HUES6 (cell line): ENCODE measurements at regions not wholly inside any gene's neighbourhood (a gene's known extent, or its start where the extent isn't known, plus 50 kb on each side); places are given as distances from the start of the nearest gene placed in this dataset.

Experiments used
- H3K27ac ChIP-seq: 2 replicates; pipeline ENCODE4 v1.7.0; 2013; ENCODE audit warnings: low read depth, mild to moderate bottlenecking, low read length, inconsistent platforms
- H3K27me3 ChIP-seq: 2 replicates; pipeline ENCODE4 v1.6.1; 2013; ENCODE audit warnings: low read length; ENCODE audit not compliant: control insufficient read depth, insufficient read depth
- H3K36me3 ChIP-seq: 2 replicates; pipeline ENCODE4 v1.6.1; 2013; ENCODE audit warnings: low read length; ENCODE audit not compliant: control insufficient read depth, insufficient read depth
- H3K4me1 ChIP-seq: 2 replicates; pipeline ENCODE4 v1.6.1; 2013; ENCODE audit warnings: low read length; ENCODE audit not compliant: control insufficient read depth, insufficient read depth
- H3K4me3 ChIP-seq: 2 replicates; pipeline ENCODE4 v1.5.1; 2013; ENCODE audit warnings: low read depth, low read length
- H3K9ac ChIP-seq: one replicate; pipeline ENCODE4 v1.6.1; 2013; ENCODE audit warnings: mild to moderate bottlenecking, low read length
- H3K9me3 ChIP-seq: 2 replicates; pipeline ENCODE4 v1.6.1; 2013; ENCODE audit warnings: low read depth, low read length; ENCODE audit not compliant: control insufficient read depth, insufficient read depth

DNA sequence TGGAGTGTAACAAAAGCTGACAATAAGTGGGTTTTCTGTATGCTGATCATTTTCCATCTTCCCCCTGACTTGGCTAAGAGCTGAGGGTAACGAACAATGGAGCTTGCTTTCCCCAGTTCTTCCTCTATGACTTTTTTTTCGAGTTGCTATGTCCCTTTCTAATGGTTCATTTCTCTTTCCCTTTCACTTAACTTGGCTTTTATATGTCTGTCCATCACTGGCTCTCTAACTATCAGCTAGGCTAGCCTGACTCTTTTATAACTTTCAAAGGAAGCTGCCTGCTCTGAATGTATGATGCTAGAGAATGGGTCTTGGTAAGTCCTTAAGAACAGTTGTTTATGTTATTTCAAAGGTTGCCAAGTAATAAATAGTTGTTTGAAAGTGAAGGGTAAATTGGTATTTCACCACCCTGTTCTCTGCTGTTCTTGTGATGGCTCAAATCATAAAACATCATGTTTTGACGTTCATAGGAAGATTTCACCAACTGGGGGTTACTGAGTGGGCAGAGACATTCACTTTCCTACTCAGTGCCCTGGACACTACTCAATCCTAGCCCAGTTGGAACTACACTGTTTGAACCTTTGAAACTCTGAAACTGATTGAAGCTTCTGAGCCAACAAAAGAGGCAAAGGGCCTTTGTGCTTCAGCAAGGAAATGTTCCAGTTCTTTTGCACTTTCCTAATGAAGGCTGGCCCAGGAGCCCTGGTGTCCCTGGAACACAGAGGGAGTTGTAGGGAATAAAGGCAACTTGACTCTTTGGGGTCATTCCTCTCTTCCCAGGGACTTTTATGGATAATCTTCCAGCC is 85.4 kb upstream of the PHYHIPL start:
- Histone ChIP-seq H3K4me1 (no peaks in the 10 kb centered on the region), H3K36me3 (no peaks in the 10 kb centered on the region), H3K9me3 (no peaks in the 10 kb centered on the region), H3K27me3 (no peaks in the 10 kb centered on the region), H3K9ac (no peak overlapping the region), H3K4me3 (no peak overlapping the region), H3K27ac (no peak overlapping the region)

DNA sequence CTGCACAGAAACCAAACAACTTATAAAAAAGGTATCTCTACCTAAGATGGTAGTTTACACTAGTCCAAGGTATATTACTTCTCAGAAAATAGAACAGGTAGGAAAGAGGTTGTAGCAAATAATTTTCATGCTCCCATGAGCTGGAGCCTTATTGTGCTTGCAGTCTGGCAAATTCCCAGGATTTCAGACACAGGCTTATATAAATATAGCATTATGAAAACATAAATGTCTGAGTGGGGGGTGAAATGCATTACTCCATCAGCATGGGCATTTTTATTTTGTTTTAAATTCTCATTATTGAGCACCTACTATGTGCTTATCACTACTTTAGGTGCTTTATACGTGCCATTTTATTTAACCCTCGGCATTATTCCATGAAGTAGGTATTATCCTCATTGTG is 83.0 kb upstream of the PHYHIPL start:
- no peak overlapping the region for H3K4me3 ChIP-seq
- H3K9ac ChIP-seq, result no peak overlapping the region
- H3K27ac ChIP-seq, result no peak overlapping the region
- H3K36me3 ChIP-seq, result no peaks in the 10 kb centered on the region
- H3K4me1 ChIP-seq, result no peaks in the 10 kb centered on the region
- H3K27me3 ChIP-seq, result no peaks in the 10 kb centered on the region
- no peaks in the 10 kb centered on the region for H3K9me3 ChIP-seq

DNA sequence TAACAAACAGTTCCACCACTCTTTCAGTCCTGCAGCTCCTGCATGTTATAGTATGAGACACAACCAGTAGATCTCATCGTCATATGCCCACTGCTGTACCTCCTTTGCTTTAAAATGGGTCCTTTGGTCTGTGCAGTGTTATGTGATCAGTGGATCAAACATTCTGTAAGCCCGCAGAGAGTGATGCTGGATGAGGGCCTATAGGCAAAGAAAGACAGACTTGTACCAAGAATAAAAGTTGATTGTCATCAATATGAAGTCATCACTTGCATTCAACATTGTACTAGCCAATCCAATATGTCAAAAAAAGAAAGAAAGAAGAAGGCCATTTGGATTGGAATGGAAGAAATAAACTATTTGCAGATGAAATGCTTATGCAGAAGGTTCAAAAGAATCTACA is 79.8 kb upstream of the PHYHIPL start:
- Histone ChIP-seq H3K9me3 (no peaks in the 10 kb centered on the region), H3K36me3 (no peaks in the 10 kb centered on the region), H3K4me3 (no peak overlapping the region), H3K4me1 (no peaks in the 10 kb centered on the region), H3K9ac (no peak overlapping the region), H3K27ac (no peak overlapping the region), H3K27me3 (no peaks in the 10 kb centered on the region)

DNA sequence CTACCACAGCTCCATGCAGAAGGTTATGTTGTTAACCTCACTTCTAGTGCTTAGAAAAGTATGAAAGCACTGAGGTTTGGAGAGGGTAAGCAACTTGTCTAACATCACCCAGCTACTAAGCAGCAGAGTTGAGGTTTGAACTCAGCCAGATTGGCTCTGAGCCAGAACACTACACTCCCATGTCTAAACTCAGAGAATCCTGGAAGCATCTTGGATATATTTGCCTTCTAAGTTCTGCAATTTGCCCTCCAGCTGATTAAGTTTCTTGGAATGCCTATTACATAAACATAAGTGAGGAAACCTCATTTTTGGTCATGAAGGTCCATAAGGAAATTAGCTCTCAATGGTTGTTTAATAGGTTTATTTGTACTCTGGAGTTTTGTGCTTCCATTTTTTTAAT is 78.1 kb upstream of the PHYHIPL start:
- Histone ChIP-seq H3K36me3 (no peaks in the 10 kb centered on the region), H3K27me3 (no peaks in the 10 kb centered on the region), H3K9me3 (no peaks in the 10 kb centered on the region), H3K9ac (no peak overlapping the region), H3K27ac (no peak overlapping the region), H3K4me1 (no peaks in the 10 kb centered on the region), H3K4me3 (no peak overlapping the region)

DNA sequence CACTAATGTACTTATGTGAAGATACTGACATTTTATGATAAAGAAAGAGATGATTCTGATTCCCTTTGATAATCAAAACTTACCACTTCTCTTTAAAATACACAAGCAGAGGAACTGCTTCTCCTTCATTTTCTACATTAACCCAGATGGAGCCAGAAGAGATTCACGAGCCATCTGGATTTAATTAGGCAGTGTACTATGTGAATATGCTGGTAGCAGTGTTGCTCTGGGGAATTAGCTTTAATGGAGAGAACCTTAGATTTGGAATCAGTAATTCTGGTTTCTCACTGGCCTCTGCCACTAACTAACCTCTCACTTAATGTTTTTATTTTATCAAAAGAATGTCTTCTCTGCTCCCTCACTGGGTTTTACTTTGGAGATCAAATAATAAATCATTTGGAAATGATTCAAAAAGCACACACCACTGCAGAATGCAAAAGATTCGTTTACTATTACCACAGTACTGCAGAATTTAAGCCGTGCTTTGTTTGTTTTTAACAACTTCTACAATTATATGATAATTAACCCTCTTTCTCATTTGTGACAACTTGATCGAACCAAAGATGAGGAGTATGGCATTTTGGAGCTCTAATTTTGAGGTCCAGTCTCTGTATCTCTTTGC is 77.5 kb upstream of the PHYHIPL start:
- Histone ChIP-seq H3K9ac (no peak overlapping the region), H3K27me3 (no peaks in the 10 kb centered on the region), H3K4me1 (no peaks in the 10 kb centered on the region), H3K4me3 (no peak overlapping the region), H3K9me3 (no peaks in the 10 kb centered on the region), H3K36me3 (no peaks in the 10 kb centered on the region), H3K27ac (no peak overlapping the region)

DNA sequence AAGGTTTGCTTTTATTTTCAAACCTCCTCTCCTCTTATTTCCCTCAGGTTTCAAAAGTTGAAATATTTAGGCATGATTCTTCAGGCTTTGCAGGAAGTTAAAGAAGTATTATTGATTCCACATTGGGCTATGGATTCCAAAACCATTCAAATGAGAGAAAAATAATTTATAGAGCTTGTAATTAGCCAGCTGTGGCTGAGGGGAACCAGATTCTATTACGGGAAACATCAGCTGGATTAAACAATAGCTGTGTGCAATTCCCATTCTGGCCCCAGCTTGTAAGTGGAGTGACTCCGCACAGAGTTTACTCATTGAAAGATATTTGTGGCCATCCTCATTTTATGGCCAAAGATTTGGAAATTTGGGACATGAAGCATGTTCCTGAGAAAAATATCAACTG is 77.0 kb upstream of the PHYHIPL start:
- H3K9ac ChIP-seq, result no peak overlapping the region
- no peaks in the 10 kb centered on the region for H3K36me3 ChIP-seq
- H3K4me3 ChIP-seq, result no peak overlapping the region
- H3K9me3 ChIP-seq, result no peaks in the 10 kb centered on the region
- H3K27ac ChIP-seq, result no peak overlapping the region
- H3K27me3 ChIP-seq, result no peaks in the 10 kb centered on the region
- no peaks in the 10 kb centered on the region for H3K4me1 ChIP-seq

DNA sequence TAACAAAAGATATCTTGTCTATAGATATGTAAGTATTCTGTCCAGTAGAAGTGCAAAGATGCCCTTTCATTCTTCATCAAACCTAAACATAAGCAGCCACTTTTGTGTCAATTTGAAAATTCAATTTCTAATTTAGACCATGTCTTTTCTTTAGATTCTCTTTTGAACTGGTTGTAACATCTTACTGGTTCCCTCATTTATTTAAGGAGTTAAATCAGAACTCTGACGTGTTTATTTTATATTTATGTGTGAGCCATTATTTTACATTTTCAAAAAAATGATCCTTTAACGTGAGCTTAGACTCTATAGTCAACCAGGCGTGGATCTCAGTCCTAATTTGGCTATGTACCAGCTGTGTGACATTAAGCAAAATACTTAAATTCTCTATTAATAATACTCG is 74.0 kb upstream of the PHYHIPL start:
- Histone ChIP-seq H3K9ac (no peak overlapping the region), H3K27me3 (no peaks in the 10 kb centered on the region), H3K4me3 (no peak overlapping the region), H3K27ac (no peak overlapping the region), H3K4me1 (no peaks in the 10 kb centered on the region), H3K9me3 (no peaks in the 10 kb centered on the region), H3K36me3 (no peaks in the 10 kb centered on the region)

DNA sequence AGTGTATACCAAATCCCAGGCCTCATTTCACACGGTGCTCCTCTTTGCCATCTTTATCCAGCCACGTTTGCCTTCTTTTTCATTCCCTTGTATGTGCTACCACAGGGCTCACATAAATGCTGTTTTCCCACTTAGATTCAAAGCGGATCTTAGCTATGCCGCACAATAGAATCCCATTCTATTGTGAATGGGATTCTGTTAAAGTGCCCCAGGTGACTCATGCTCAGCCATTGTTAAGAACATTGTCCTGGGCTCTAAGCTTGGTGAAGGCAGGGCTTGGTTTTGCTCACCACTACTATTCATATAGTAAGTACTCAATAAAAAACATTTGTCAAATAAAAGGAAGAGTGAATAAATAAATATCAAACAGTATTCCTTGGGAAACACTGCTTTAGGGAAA is 72.3 kb upstream of the PHYHIPL start:
- no peak overlapping the region for H3K27ac ChIP-seq
- H3K36me3 ChIP-seq, result no peaks in the 10 kb centered on the region
- no peak overlapping the region for H3K4me3 ChIP-seq
- no peak overlapping the region for H3K9ac ChIP-seq
- no peaks in the 10 kb centered on the region for H3K9me3 ChIP-seq
- no peaks in the 10 kb centered on the region for H3K27me3 ChIP-seq
- no peaks in the 10 kb centered on the region for H3K4me1 ChIP-seq

DNA sequence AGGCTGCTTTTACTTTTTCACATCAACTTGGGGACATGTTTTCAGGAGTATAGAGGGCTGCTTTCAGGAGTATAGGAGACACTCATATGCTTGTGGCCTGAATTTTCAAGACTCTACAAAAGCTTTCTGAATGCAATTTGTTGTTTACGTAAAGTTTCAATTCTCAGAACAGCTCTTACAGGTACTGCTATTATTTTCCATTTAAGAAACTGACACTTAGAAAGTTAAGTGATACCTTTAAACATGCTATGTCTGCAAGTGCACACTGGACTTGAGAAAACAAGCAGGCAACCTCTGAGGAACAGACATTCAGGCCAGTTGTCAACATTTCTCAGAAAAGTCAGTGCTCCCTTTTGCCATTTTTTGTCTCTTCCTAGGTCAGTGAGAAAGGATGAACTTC is 70.0 kb upstream of the PHYHIPL start:
- Histone ChIP-seq H3K27ac (no peak overlapping the region), H3K36me3 (no peaks in the 10 kb centered on the region), H3K9me3 (no peaks in the 10 kb centered on the region)

DNA sequence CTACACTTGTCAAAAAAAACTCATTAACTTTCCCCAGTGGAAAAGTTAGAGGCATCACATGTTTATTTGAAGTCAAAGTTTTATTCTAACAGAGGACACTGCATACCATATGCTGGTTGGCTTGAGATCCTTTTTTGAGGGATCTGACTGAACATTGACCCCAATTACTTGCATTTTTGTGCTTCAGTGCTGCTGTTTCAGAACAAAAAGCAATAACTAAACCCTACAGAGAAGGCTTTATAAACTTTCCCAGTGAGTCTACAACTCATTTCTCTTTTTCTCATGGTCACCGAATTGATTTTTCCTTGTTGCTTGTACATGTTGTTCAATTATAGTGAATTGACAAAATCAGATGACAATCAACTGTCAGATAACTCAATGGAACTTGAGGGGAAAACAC is 69.3 kb upstream of the PHYHIPL start:
- no peaks in the 10 kb centered on the region for H3K4me1 ChIP-seq

More for the DNA sequence above, 70.0 kb upstream of the PHYHIPL start:
- Histone ChIP-seq H3K4me3 (no peak overlapping the region), H3K9ac (no peak overlapping the region), H3K4me1 (no peaks in the 10 kb centered on the region), H3K27me3 (no peaks in the 10 kb centered on the region)

DNA sequence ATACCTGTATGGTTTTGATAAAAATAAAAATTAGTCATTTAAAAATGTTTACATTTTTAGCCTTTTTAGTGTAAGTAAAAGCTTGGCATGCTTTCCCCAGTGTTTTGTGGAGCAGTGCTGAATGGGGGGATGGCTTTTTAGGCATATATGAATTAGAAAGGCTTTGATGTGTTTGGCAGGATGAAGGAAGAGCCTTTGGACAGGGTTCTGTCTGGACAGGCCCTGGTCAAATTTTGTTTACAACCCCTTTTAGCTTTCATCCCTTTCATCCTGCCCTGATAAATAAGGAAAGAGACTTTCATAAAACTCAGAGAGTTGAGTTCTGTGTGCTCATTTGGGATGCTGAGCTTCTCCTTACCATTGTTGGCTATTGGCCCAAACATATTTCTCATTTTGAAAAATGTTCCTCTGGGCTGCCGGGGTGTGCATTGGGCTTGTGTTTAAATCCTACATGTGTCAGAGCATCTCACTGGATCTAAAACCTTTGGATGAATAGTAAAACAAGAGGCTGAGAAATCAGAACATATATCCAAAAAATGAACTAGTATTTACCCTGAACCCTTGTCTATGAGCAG is 68.1 kb upstream of the PHYHIPL start:
- Histone ChIP-seq H3K27ac (no peak overlapping the region), H3K9ac (no peak overlapping the region), H3K27me3 (no peaks in the 10 kb centered on the region), H3K4me3 (no peak overlapping the region), H3K9me3 (no peaks in the 10 kb centered on the region), H3K4me1 (no peaks in the 10 kb centered on the region), H3K36me3 (no peaks in the 10 kb centered on the region)

More for the DNA sequence above, 69.3 kb upstream of the PHYHIPL start:
- H3K27me3 ChIP-seq, result no peaks in the 10 kb centered on the region
- no peak overlapping the region for H3K27ac ChIP-seq
- no peak overlapping the region for H3K9ac ChIP-seq
- no peak overlapping the region for H3K4me3 ChIP-seq
- no peaks in the 10 kb centered on the region for H3K9me3 ChIP-seq
- H3K36me3 ChIP-seq, result no peaks in the 10 kb centered on the region
